Pancreas (tissue), 10 donors: ENCODE measurements at regions not wholly inside any gene's neighbourhood (a gene's known extent, or its start where the extent isn't known, plus 50 kb on each side); places are given as distances from the start of the nearest gene placed in this dataset.

Experiments
- ATAC-seq, 4 donors: fragments of 200-7000 bp; cut with Tn5 transposase; one replicate each; pipeline versions ENCODE4 v1.8.0 to v1.9.1; 2020; ENCODE audit warnings: mild to moderate bottlenecking in 4 of 4, moderate library complexity in 4 of 4
- DNase-seq, 6 donors: peaks; one replicate each; pipeline ENCODE4 v3.0.0-alpha.2; 2020
- FAIRE-seq: peaks from 2 replicates; lab custom pipeline; 2012; peaks lifted over from hg19 to GRCh38; lab: Jason Lieb, UNC
- H3K27ac ChIP-seq, 4 donors: fragments of 200-600 bp; sonication (generic); 1 replicate in 3 of 4; 2 replicates in 1 of 4; pipeline versions ENCODE4 v1.5.0 to v1.8.0; 2020
- H3K27me3 ChIP-seq, 4 donors: fragments of 200-600 bp; one replicate each; pipeline ENCODE4 v1.8.0; 2021
- H3K36me3 ChIP-seq, 3 donors: fragments of 200-600 bp; sonication (generic) in 1 of 3; one replicate each; pipeline versions ENCODE4 v1.5.0 to v1.8.0; 2020 to 2021
- H3K4me1 ChIP-seq, 3 donors: fragments of 200-600 bp; one replicate each; pipeline ENCODE4 v1.8.0; 2021
- H3K4me3 ChIP-seq, 4 donors: fragments of 200-600 bp; sonication (generic) in 2 of 4; one replicate each; pipeline versions ENCODE4 v1.5.0 to v1.8.0; 2020 to 2021
- H3K9me3 ChIP-seq, 4 donors: fragments of 200-600 bp; one replicate each; pipeline ENCODE4 v1.8.0; 2021
- WGBS, 2 donors: extraction: QIAGEN DNeasy Blood & Tissue Kit; methylation state at CpG; one replicate each; pipeline ENCODE4 v1.1.7; 2013; 5-methylcytosine and 5-hydroxymethylcytosine counted together
- intact Hi-C, 3 donors: fragments of 100-400 bp; cut with DNase I; formaldehyde crosslinking; loops; one replicate each; pipeline versions ENCODE4 v1.11.1 to v1.14.2; 2022
- TF ChIP-seq, protein P1 (sequence below), 4 donors: fragments of 200-600 bp; sonication (generic) in 3 of 4; IDR thresholded peaks; one replicate each; pipeline versions ENCODE4 v1.5.0 to v1.8.0; 2021; ENCODE audit warnings: antibody characterized with exemption in 4 of 4
- donor health status: healthy with polysubstance abuse.
- donor health status: DM: no; HTN: no; CAD: no; lungs with moderate emphysema.
- donor health status: DM: no; HTN: no; CAD: no.
- donor health status: control.
- donor health status: control.
- donor health status: Bipolar disorder and iron deficiency.
- donor health status: DM: yes; HTN: yes; CAD: no.
- donor health status: DM: no; HTN: no; CAD: no.
- donor health status: DM: no; HTN: no; CAD: no.
- donor health status: DM: yes; HTN: yes; CAD: no.

DNA sequence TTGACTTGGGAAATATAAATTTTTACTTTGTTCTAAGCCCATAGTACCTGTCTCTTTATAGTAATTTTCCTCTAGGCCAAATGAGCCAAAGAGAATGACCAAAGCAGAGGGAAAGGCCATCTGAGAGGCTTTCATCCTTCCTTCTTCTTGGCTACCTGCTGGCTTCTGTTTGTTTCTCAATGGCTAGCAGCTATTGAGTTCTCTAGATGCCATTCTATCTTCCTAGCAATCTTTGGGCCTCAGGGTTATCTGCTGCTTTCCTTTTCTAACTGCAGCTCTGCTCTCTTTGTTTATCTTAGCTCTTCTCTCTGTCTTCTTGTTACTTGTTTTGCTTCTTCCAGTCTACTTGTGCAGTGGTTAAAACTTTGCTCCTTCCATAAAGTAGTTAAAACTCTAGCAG is 601.1 kb upstream of the NRXN1 start:
- Histone ChIP-seq H3K4me3 (no peak overlapping the region), H3K9me3 (no peaks in the 10 kb centered on the region), H3K36me3 (no peaks in the 10 kb centered on the region), H3K4me1 (no peaks in the 10 kb centered on the region), H3K27ac (no peak overlapping the region), H3K27me3 (no peaks in the 10 kb centered on the region)
- FAIRE-seq (no peak), ATAC-seq (no peak), DNase-seq (no peak)
- intact Hi-C loops: no loop called here
- TF ChIP-seq, protein P1, sequence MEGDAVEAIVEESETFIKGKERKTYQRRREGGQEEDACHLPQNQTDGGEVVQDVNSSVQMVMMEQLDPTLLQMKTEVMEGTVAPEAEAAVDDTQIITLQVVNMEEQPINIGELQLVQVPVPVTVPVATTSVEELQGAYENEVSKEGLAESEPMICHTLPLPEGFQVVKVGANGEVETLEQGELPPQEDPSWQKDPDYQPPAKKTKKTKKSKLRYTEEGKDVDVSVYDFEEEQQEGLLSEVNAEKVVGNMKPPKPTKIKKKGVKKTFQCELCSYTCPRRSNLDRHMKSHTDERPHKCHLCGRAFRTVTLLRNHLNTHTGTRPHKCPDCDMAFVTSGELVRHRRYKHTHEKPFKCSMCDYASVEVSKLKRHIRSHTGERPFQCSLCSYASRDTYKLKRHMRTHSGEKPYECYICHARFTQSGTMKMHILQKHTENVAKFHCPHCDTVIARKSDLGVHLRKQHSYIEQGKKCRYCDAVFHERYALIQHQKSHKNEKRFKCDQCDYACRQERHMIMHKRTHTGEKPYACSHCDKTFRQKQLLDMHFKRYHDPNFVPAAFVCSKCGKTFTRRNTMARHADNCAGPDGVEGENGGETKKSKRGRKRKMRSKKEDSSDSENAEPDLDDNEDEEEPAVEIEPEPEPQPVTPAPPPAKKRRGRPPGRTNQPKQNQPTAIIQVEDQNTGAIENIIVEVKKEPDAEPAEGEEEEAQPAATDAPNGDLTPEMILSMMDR (IDR thresholded peaks at IDR 0.05): no peak

DNA sequence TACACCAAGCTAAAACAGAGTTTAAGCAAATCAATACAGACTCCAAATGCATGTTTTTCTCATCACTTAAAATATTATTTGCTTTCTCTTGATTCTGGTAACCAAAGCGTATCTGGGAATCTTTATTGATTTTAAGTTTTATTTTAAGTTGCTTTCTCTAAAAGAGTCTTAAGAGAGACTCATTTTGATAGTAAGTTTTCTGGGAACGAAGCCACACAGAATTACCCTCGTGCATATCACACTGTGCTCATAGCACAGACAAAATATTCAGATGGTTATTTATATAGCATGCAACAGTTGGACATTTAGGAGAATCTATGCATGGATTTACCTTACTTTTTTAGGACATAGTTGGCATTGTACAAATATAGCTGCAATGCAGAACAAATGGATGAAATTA is 597.5 kb upstream of the NRXN1 start:
- no peak overlapping the region for H3K4me3 ChIP-seq
- no peak overlapping the region for H3K27ac ChIP-seq
- 52 to 64% methylated on average over 3 of the region's 3 CpGs for WGBS, 2 donors
- no peak for DNase-seq
- no peaks in the 10 kb centered on the region for H3K9me3 ChIP-seq
- no peaks in the 10 kb centered on the region for H3K27me3 ChIP-seq
- TF ChIP-seq, protein P1 (IDR thresholded peaks at IDR 0.05): no peak
- no peak for FAIRE-seq
- intact Hi-C loops: no loop called here
- ATAC-seq: no peak
- no peaks in the 10 kb centered on the region for H3K4me1 ChIP-seq
- no peaks in the 10 kb centered on the region for H3K36me3 ChIP-seq

DNA sequence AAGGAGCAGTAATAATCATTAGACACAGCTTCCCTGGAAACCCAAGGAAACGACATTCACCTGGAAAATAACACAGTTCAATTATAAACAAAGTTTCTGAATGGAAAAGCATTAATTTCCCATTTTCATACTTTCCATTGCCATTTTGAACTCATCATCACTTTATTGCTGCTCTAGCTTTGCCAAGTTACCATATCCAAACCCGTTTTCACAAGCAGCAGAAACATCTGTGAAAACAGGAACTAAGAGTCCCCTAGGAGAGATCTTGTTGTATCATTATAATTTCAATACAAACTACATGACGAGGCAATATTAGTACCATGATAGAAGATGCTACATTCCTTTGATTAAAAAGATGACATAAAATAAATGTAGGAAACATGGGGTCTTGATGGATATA is 597.0 kb upstream of the NRXN1 start:
- Histone ChIP-seq H3K27me3 (no peaks in the 10 kb centered on the region), H3K4me1 (no peaks in the 10 kb centered on the region), H3K9me3 (no peaks in the 10 kb centered on the region), H3K36me3 (no peaks in the 10 kb centered on the region), H3K4me3 (no peak overlapping the region), H3K27ac (no peak overlapping the region)
- WGBS, 2 donors: 39 to 50% methylated on average over 3 of the region's 3 CpGs
- intact Hi-C loops: no loop called here
- no peak for DNase-seq
- TF ChIP-seq, protein P1 (IDR thresholded peaks at IDR 0.05): no peak
- no peak for FAIRE-seq
- ATAC-seq: no peak

DNA sequence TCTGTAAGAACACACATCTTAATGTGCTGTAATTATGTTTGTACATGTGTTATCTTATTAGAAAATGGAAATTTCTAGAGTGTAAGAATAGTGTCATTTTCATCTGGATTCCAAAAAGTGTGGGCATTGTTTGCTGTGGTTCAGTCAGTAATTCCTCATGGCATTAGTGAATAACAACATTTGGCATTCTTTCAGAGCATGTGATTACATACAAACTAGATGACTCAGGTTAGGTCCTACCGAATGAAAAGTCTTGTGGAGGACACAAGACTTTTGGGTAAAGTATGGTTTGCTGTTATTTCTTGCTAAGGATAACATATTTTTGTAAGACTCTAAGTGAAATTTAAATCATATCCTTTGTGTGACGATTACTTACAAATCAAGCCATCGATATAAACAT is 593.1 kb upstream of the NRXN1 start:
- Histone ChIP-seq H3K27ac (no peak overlapping the region), H3K27me3 (no peaks in the 10 kb centered on the region), H3K4me3 (no peak overlapping the region), H3K36me3 (no peaks in the 10 kb centered on the region), H3K9me3 (no peaks in the 10 kb centered on the region), H3K4me1 (no peaks in the 10 kb centered on the region)
- ATAC-seq (no peak), DNase-seq (no peak), FAIRE-seq (no peak)
- intact Hi-C loops: no loop called here
- WGBS, 2 donors: 69 to 77% methylated on average over 3 of the region's 3 CpGs
- TF ChIP-seq, protein P1 (IDR thresholded peaks at IDR 0.05): no peak

DNA sequence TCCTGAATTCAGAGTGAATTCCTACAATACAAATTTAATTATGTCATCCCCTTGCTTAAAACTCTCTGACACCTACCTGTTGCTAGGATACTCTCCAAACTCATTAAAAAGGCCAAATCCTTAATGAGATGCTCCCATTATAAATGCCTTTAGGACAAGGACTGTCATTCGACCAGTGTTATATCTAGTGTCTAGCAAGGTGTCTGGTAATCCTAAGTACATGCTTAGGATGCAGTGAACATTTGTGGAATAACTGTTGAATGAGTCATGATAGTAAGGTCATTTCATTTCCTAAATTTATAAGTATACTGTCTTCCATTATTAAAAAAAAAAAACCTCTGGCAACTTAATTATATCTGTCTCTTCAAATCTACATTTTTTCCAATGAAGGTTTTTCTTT is 588.9 kb upstream of the NRXN1 start:
- Histone ChIP-seq H3K36me3 (no peaks in the 10 kb centered on the region), H3K4me3 (no peak overlapping the region), H3K4me1 (no peaks in the 10 kb centered on the region), H3K27ac (no peak overlapping the region), H3K9me3 (no peaks in the 10 kb centered on the region), H3K27me3 (no peaks in the 10 kb centered on the region)
- WGBS, 2 donors: 46 to 64% methylated on average over 1 of the region's 1 CpG
- intact Hi-C loops: no loop called here
- TF ChIP-seq, protein P1 (IDR thresholded peaks at IDR 0.05): no peak
- ATAC-seq (no peak), FAIRE-seq (no peak), DNase-seq (no peak)
